ENCODE measurements at regions not wholly inside any gene's neighbourhood (a gene's known extent, or its start where the extent isn't known, plus 50 kb on each side); places are given as distances from the start of the nearest gene placed in this dataset.

GRCh38 chr10:120005207-120006201 lies 113.0 kb downstream of the SEC23IP start:
- no peak overlapping the region for H3K9ac ChIP-seq (ENCODE audit: low read length)
- TF ChIP-seq EZH2phosphoT487 (IDR thresholded peaks at IDR 0.05; ENCODE audit: low read length) (no peak), EZH2 (optimal IDR thresholded peaks at IDR 0.05; ENCODE audit: low read depth, low read length) (no peak), CTCF (IDR thresholded peaks at IDR 0.05; ENCODE audit: low read length) (no peak)
- H3K36me3 ChIP-seq (replicated peaks; ENCODE audit: insufficient read depth, low read length), result no peaks in the 10 kb centered on the region
- no peaks in the 10 kb centered on the region for H4K20me1 ChIP-seq (ENCODE audit: insufficient read depth, low read length)
- H3K79me2 ChIP-seq (ENCODE audit: low read length), result no peaks in the 10 kb centered on the region
- H3K9me2 ChIP-seq (replicated peaks; ENCODE audit: insufficient read depth, low read length), result no peaks in the 10 kb centered on the region
- H3K4me2 ChIP-seq (ENCODE audit: low read depth, low read length), result no peak overlapping the region
- no peaks in the 10 kb centered on the region for H3K4me1 ChIP-seq (ENCODE audit: low read length)
- H3K9me3 ChIP-seq (replicated peaks; ENCODE audit: insufficient read depth, low read length), result no peaks in the 10 kb centered on the region
- H3K27me3 ChIP-seq (replicated peaks; ENCODE audit: insufficient read depth, low read length), result no peaks in the 10 kb centered on the region
- H3K27ac ChIP-seq (ENCODE audit: low read length), result no peak overlapping the region
- H3K4me3 ChIP-seq (ENCODE audit: low read length), result no peak overlapping the region
- DNase-seq, result no peak
- no peak overlapping the region for H2AFZ ChIP-seq (ENCODE audit: low read length)
- H3F3A ChIP-seq (ENCODE audit: insufficient read depth, low read length), result no peaks in the 10 kb centered on the region

- no peaks in the 10 kb centered on the region for H3F3A ChIP-seq (ENCODE audit: insufficient read depth, low read length)
- no peaks in the 10 kb centered on the region for H3K27me3 ChIP-seq (replicated peaks; ENCODE audit: insufficient read depth, low read length)
- H3K9me2 ChIP-seq (replicated peaks; ENCODE audit: insufficient read depth, low read length), result no peaks in the 10 kb centered on the region
- H4K20me1 ChIP-seq (ENCODE audit: insufficient read depth, low read length), result no peaks in the 10 kb centered on the region
- no peaks in the 10 kb centered on the region for H3K9me3 ChIP-seq (replicated peaks; ENCODE audit: insufficient read depth, low read length)
- H3K36me3 ChIP-seq (replicated peaks; ENCODE audit: insufficient read depth, low read length), result no peaks in the 10 kb centered on the region
- no peaks in the 10 kb centered on the region for H3K79me2 ChIP-seq (ENCODE audit: low read length)
- TF ChIP-seq EZH2phosphoT487 (IDR thresholded peaks at IDR 0.05; ENCODE audit: low read length), result no peak
- H3K4me3 ChIP-seq (ENCODE audit: low read length), result no peak overlapping the region
- no peak overlapping the region for H2AFZ ChIP-seq (ENCODE audit: low read length)
- no peak overlapping the region for H3K4me2 ChIP-seq (ENCODE audit: low read depth, low read length)
- no peaks in the 10 kb centered on the region for H3K4me1 ChIP-seq (ENCODE audit: low read length)
- H3K27ac ChIP-seq (ENCODE audit: low read length), result no peak overlapping the region
- DNase-seq, result no peak
- H3K9ac ChIP-seq (ENCODE audit: low read length), result no peak overlapping the region
These were observed 114.7 kb downstream of the SEC23IP start for GRCh38 chr10:120007261-120007660.

GRCh38 chr10:120011359-120012130 lies 119.0 kb downstream of the SEC23IP start:
- H4K20me1 ChIP-seq (ENCODE audit: insufficient read depth, low read length), result no peaks in the 10 kb centered on the region
- no peaks in the 10 kb centered on the region for H3F3A ChIP-seq (ENCODE audit: insufficient read depth, low read length)
- no peaks in the 10 kb centered on the region for H3K79me2 ChIP-seq (ENCODE audit: low read length)
- TF ChIP-seq EZH2 (optimal IDR thresholded peaks at IDR 0.05; ENCODE audit: low read depth, low read length), result no peak
- no peak for TF ChIP-seq CTCF (IDR thresholded peaks at IDR 0.05; ENCODE audit: low read length)
- no peak for TF ChIP-seq EZH2phosphoT487 (IDR thresholded peaks at IDR 0.05; ENCODE audit: low read length)
- H3K4me3 ChIP-seq (ENCODE audit: low read length), result no peak overlapping the region
- H3K27me3 ChIP-seq (replicated peaks; ENCODE audit: insufficient read depth, low read length), result no peaks in the 10 kb centered on the region
- no peaks in the 10 kb centered on the region for H3K36me3 ChIP-seq (replicated peaks; ENCODE audit: insufficient read depth, low read length)
- no peaks in the 10 kb centered on the region for H3K9me2 ChIP-seq (replicated peaks; ENCODE audit: insufficient read depth, low read length)
- H3K4me1 ChIP-seq (ENCODE audit: low read length), result no peaks in the 10 kb centered on the region
- no peak overlapping the region for H3K9ac ChIP-seq (ENCODE audit: low read length)
- H3K9me3 ChIP-seq (replicated peaks; ENCODE audit: insufficient read depth, low read length), result no peaks in the 10 kb centered on the region
- H2AFZ ChIP-seq (ENCODE audit: low read length), result no peak overlapping the region
- H3K4me2 ChIP-seq (ENCODE audit: low read depth, low read length), result no peak overlapping the region
- no peak overlapping the region for H3K27ac ChIP-seq (ENCODE audit: low read length)
- DNase-seq, result no peak
